DOHH2 (cell line): ENCODE measurements at regions not wholly inside any gene's neighbourhood (a gene's known extent, or its start where the extent isn't known, plus 50 kb on each side); places are given as distances from the start of the nearest gene placed in this dataset.

Experiments
- H3F3A ChIP-seq: fragments of 200-600 bp; sonication (generic), shearing (Covaris generic); 2 replicates; pipeline ENCODE4 v1.6.0; 2016; ENCODE audit warnings: antibody characterized with exemption, mild to moderate bottlenecking; ENCODE audit not compliant: control insufficient read depth, insufficient read depth
- H3K27ac ChIP-seq: fragments of 200-600 bp; sonication (generic); 2 replicates; pipeline ENCODE4 v1.5.1; 2014; ENCODE audit warnings: low read depth, mild to moderate bottlenecking, low read length, moderate library complexity
- H3K27me3 ChIP-seq: fragments of 200-600 bp; sonication (generic); 2 replicates; pipeline ENCODE4 v1.6.1; 2014; ENCODE audit warnings: mild to moderate bottlenecking, low read length, mixed read lengths; ENCODE audit not compliant: control insufficient read depth
- H3K36me3 ChIP-seq: fragments of 200-600 bp; sonication (generic); 2 replicates; pipeline ENCODE4 v1.6.1; 2014; ENCODE audit warnings: mild to moderate bottlenecking, low read length, moderate library complexity, mixed read lengths; ENCODE audit not compliant: control insufficient read depth
- H3K4me1 ChIP-seq: fragments of 200-600 bp; sonication (generic); 2 replicates; pipeline ENCODE4 v1.6.1; 2014; ENCODE audit warnings: mild to moderate bottlenecking, low read length, mixed read lengths; ENCODE audit not compliant: control insufficient read depth
- H3K4me2 ChIP-seq: fragments of 200-600 bp; sonication (generic); 2 replicates; pipeline ENCODE4 v1.6.0; 2014; ENCODE audit warnings: mild to moderate bottlenecking, low read length, moderate library complexity
- H3K4me3 ChIP-seq: fragments of 200-600 bp; sonication (generic); 2 replicates; pipeline ENCODE4 v1.5.1; 2014; ENCODE audit warnings: mild to moderate bottlenecking, low read length, mixed read lengths
- H3K79me2 ChIP-seq: fragments of 200-600 bp; sonication (generic); 2 replicates; pipeline ENCODE4 v1.6.1; 2014; ENCODE audit warnings: mild to moderate bottlenecking, low read length, mixed read lengths; ENCODE audit not compliant: control insufficient read depth
- H3K9me2 ChIP-seq: fragments of 200-600 bp; sonication (generic); replicated peaks from 2 replicates; pipeline ENCODE4 v1.6.1; 2014; ENCODE audit warnings: mild to moderate bottlenecking, low read length, mixed read lengths; ENCODE audit not compliant: control insufficient read depth
- H3K9me3 ChIP-seq: fragments of 200-600 bp; sonication (generic); 2 replicates; pipeline ENCODE4 v1.6.1; 2014; ENCODE audit warnings: antibody characterized with exemption, low read length, mixed read lengths; ENCODE audit not compliant: control insufficient read depth, insufficient read depth
- H4K20me1 ChIP-seq: fragments of 200-600 bp; sonication (generic); 2 replicates; pipeline ENCODE4 v1.6.0; 2014; ENCODE audit warnings: low read depth, mild to moderate bottlenecking, antibody characterized with exemption, low read length, moderate library complexity; ENCODE audit not compliant: control insufficient read depth, insufficient read depth
- CTCF ChIP-seq: fragments of 200-600 bp; sonication (generic); IDR thresholded peaks from one replicate; pipeline ENCODE4 v1.5.1; 2014; ENCODE audit warnings: antibody characterized with exemption, mild to moderate bottlenecking, low read depth, low read length; ENCODE audit not compliant: poor library complexity, severe bottlenecking
- EZH2phosphoT487 ChIP-seq: fragments of 200-600 bp; sonication (generic); IDR thresholded peaks from 2 replicates; pipeline ENCODE4 v1.6.1; 2017; ENCODE audit warnings: borderline replicate concordance, mild to moderate bottlenecking, antibody characterized with exemption, low read length, moderate library complexity, mixed read lengths

DNA sequence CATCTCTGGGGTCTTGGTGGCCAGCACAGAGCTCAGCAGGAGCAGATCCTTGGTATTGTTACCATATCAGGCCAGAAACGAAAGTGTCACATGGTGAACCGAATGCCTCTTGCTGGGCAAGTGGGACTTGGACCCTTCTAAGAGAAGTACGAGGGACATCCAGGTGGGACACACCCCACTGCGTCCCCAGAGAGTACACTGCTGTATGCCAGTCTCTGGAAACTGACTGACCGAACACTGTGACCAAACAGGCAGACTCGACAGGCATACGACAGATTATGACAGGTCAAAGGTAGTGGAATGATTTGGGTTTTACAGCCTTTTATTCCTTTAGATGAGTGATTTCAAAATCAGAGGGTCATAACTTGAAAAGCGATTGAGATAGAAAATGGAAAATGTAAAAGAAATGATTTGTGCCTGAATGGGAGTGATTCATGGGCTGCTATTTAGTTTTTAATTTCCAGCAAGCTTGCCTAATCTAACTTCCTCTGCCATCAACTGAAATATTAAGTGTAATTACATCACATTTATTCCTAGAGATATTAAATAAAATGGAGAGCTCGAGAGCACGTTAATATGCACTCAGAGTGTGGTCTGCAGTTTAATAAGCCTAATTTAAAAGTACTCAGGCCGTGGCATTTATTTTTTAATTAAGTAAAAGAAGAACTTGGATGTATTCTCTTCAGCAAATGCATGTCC lies 63.4 kb upstream of the CTXND1 start:
- Histone ChIP-seq H3K4me2 (no peak overlapping the region), H4K20me1 (no peaks in the 10 kb centered on the region), H3K27ac (no peak overlapping the region), H3F3A (no peaks in the 10 kb centered on the region), H3K36me3 (no peaks in the 10 kb centered on the region), H3K9me3 (no peaks in the 10 kb centered on the region), H3K4me1 (no peaks in the 10 kb centered on the region), H3K9me2 (no peaks in the 10 kb centered on the region), H3K79me2 (no peaks in the 10 kb centered on the region), H3K4me3 (no peak overlapping the region), H3K27me3 (no peaks in the 10 kb centered on the region)
- no peak for TF ChIP-seq EZH2phosphoT487
- no peak for TF ChIP-seq CTCF

DNA sequence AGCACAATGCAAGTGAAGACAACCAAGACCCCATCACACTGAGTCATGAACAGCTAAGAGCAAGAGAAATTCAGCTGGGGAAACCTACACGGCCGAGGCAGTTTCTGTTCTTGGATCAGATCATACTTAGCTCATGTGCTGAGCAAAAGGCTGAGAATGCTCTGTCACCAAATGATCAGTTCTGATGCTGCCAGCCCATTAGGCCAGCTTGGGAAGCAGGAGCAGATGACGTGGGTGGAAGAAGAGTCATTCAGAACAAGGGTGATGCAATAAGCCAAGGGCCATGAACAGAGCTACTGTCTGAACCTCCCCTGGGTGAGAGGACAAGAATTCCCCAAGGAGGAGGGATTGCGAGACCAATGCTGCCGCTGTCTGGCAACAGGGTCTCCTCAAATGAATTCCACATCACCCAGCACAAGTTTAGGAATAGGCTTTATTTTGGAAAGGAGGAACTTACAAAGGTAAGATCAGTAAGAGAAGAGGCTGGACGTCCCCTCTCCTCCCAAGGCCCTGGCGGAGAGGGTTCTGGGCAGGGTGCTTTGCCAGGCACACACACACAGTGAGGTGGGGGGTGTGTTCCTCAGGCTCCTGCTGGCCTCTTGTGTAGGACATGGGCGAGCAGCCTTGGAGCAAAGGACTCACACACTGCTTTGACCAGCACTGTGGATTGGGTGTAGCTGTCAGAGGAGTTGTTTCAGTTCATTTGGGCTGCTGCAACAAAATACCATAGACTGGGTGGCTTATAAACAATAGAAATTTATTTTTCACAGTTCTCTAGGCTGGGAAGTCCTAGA lies 65.6 kb upstream of the CTXND1 start:
- Histone ChIP-seq H4K20me1 (no peaks in the 10 kb centered on the region), H3F3A (no peaks in the 10 kb centered on the region), H3K36me3 (no peaks in the 10 kb centered on the region), H3K27ac (no peak overlapping the region), H3K9me3 (no peaks in the 10 kb centered on the region), H3K27me3 (no peaks in the 10 kb centered on the region), H3K79me2 (no peaks in the 10 kb centered on the region), H3K4me2 (no peak overlapping the region), H3K4me3 (no peak overlapping the region), H3K9me2 (no peaks in the 10 kb centered on the region), H3K4me1 (no peaks in the 10 kb centered on the region)
- TF ChIP-seq CTCF (no peak), EZH2phosphoT487 (no peak)

DNA sequence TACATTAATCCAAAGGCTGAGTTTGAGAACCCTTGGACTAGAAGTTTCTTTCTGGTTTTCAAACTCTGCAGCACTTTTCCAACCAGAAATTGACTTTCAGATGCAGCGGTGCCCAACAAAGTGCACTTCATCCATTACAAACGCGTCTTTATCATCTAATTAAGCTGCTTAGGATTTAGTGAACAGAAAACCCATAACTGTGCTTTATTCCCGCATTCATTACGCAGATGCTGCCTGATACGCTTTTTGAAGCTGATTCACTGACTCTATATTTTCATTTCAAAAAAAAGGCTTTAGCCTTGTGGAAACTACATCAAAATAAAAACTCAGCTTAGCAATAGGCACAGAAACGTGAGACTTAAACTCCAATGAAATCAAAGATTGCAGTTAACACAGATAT lies 69.8 kb upstream of the CTXND1 start:
- Histone ChIP-seq H3F3A (no peaks in the 10 kb centered on the region), H3K27me3 (no peaks in the 10 kb centered on the region), H3K36me3 (no peaks in the 10 kb centered on the region), H3K9me2 (no peaks in the 10 kb centered on the region), H3K4me3 (no peak overlapping the region), H4K20me1 (no peaks in the 10 kb centered on the region), H3K27ac (no peak overlapping the region), H3K4me1 (no peaks in the 10 kb centered on the region), H3K4me2 (no peak overlapping the region), H3K79me2 (no peaks in the 10 kb centered on the region), H3K9me3 (no peaks in the 10 kb centered on the region)
- TF ChIP-seq CTCF (no peak), EZH2phosphoT487 (no peak)
